GM12864 (cell line): ENCODE measurements at regions not wholly inside any gene's neighbourhood (a gene's known extent, or its start where the extent isn't known, plus 50 kb on each side); places are given as distances from the start of the nearest gene placed in this dataset.
"Not testable (repeated sequence)": the region's sequence is repeated elsewhere in the genome, so short reads cannot be mapped to it uniquely, and the experiment has no call there.

Experiments
- DNase-seq: peaks from one replicate; pipeline ENCODE4 v3.0.0-alpha.2; 2011; ENCODE audit warnings: low read depth
- H3K4me3 ChIP-seq: 2 replicates; pipeline ENCODE4 v1.5.1; 2011; ENCODE audit warnings: mild to moderate bottlenecking, low read depth, low read length, control low read depth
- TF ChIP-seq, protein P1 (sequence below): IDR thresholded peaks from 2 replicates; pipeline ENCODE4 v1.5.1; 2011; ENCODE audit warnings: low read depth, mild to moderate bottlenecking, moderate library complexity, low read length, control low read depth, inconsistent platforms; ENCODE audit errors: missing control alignments

DNA sequence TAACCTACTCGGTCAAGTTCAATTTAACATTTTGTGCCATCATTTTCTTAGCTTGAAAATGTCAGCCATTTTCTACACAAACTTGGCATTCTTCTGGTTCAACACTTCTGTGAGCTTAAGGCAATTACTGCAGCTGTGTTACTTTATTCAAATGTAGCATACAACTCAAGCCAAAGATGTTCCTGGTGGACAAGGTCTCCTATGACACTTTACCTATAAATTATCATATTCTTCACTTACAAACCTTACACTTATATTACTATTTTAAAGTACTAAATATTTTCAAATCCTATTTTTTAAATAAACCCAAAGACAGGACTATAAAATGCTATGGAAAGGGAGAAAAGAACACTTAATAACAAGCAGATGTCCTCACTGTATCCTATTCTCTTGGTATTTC is 1045.3 kb downstream of the TSN start:
- DNase-seq, result no peak
- TF ChIP-seq, protein P1, sequence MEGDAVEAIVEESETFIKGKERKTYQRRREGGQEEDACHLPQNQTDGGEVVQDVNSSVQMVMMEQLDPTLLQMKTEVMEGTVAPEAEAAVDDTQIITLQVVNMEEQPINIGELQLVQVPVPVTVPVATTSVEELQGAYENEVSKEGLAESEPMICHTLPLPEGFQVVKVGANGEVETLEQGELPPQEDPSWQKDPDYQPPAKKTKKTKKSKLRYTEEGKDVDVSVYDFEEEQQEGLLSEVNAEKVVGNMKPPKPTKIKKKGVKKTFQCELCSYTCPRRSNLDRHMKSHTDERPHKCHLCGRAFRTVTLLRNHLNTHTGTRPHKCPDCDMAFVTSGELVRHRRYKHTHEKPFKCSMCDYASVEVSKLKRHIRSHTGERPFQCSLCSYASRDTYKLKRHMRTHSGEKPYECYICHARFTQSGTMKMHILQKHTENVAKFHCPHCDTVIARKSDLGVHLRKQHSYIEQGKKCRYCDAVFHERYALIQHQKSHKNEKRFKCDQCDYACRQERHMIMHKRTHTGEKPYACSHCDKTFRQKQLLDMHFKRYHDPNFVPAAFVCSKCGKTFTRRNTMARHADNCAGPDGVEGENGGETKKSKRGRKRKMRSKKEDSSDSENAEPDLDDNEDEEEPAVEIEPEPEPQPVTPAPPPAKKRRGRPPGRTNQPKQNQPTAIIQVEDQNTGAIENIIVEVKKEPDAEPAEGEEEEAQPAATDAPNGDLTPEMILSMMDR, result no peak
- H3K4me3 ChIP-seq, result no peak overlapping the region

DNA sequence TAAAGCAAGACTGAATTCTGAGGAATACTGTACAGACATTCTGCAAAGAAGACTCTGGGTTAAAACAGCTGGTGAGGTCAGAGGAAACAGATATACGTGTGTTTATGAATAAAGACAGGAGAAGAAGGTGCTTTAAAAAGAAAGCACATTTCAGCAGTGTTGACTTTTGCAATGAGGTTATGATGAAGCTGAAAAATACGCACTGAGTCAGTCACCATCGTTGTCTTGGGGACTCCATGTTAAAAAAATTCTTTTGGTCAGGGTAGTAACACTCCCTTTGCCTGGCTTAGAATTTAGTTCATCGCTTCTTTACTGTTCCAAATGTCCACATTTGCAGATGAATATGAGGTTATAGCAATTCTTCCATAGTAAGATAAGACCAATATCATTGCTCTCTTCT is 1049.0 kb downstream of the TSN start:
- TF ChIP-seq, protein P1, result no peak
- DNase-seq, result no peak
- H3K4me3 ChIP-seq, result no peak overlapping the region

DNA sequence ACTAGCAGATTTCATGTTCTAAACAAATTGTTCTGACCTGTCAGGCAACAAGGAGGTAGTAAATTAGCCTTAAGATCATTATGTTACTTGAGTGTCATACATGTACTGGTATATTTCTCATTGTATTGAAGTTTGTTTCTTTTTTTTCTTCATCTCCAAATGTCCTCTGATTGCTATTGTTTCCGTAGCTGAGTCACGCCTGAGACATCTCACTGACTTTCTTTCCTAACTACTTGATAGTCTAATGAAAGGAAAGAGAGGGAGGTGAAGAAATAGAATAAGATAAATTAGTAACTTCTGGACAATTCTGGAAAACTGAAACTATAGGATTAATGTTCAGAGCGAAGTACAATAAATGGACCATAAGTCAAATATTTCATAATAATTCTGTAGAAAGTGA is 1049.9 kb downstream of the TSN start:
- DNase-seq, result no peak
- TF ChIP-seq, protein P1, result no peak
- no peak overlapping the region for H3K4me3 ChIP-seq

DNA sequence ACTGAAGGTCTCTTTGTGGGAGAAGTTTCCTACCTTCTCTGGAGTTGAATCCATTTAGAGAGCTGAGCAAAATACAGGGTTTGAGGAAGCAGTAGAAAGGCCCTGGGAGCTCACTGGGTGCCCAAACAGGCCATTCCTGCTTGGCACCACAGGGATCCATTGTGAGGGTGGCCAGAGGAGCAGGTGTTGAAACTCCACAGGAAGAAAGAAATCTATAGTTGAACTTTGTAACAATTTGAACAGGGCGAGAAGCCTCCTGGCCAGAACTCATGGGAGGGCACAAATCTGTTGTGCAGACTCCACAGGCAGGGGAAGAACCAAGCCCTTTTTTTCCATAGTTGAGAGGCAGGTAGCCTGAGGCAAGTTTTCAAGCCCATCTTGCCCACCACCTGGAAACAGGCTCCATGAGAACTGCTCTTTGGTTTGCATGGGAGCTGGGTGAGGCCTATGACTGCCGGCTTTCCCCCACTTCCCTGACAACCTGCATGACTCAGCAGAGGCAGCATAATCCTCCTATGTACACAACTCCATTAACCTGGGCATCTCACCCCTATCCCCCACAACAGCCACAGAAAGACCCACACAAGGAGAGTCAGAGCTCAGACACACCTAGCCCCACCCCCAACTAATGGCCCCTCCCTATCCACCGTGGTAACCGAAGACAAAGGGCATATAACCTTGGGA is 1053.0 kb downstream of the TSN start:
- TF ChIP-seq, protein P1, result no peak
- DNase-seq, result no peak

DNA sequence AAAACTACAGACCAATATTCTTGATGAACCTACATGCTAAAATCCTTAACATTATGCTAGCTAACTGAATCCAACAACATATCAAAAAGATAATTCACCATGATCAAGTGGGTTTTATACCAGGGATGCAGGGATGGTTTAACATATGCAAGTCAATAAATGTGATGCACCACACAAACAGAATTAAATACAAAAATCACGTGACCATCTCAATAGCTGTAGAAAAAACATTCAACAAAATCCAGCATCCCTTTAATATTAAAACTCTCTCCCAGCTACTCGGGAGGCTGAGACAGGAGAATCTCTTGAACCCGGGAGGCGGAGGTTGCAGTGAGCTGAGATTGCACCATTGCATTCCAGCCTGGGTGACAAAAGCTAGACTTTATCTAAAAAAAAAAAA is 1056.8 kb downstream of the TSN start:
- H3K4me3 ChIP-seq, DNase-seq: not testable (repeated sequence)

More for the DNA sequence above, 1053.0 kb downstream of the TSN start:
- H3K4me3 ChIP-seq, result no peak overlapping the region

DNA sequence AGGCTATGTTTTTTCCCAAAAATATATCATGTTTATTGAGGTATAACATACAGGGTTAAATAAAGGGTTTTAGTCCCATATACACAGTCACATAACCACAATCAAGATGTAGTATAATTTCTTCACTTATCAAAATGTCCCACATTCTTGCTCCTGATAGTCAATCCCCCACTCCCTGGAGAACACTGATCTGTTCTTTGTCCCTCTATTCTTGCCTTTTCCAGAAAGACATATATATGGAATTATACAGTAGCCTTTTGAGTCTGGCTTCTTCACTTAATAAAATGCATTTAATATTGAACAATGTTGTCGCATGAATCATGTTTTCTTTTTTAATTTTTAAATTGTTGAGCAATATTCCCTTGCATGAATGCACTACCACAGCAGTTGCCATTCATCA is 1059.7 kb downstream of the TSN start:
- no peak overlapping the region for H3K4me3 ChIP-seq
- TF ChIP-seq, protein P1, result no peak
- DNase-seq, result no peak

DNA sequence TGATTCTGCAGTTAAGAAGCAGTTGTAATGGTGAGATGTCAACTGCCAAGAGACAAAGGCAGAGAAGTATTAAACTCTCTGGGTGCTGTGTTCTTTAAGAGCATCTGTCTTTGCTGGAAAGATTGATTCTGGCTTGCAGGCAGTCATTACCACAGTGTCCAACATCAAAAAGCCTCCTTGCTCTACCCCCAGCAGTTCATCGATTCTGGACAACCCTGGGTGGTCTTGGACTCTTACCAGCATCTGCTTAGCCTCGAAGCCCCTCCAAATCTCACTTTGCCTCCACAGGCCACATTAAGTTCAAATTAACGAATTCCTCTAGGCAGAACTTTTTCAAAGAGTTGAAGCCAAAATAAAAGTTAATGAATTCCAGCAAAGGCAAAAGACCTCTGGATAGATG is 1061.4 kb downstream of the TSN start:
- TF ChIP-seq, protein P1, result no peak
- H3K4me3 ChIP-seq, result no peak overlapping the region
- no peak for DNase-seq

DNA sequence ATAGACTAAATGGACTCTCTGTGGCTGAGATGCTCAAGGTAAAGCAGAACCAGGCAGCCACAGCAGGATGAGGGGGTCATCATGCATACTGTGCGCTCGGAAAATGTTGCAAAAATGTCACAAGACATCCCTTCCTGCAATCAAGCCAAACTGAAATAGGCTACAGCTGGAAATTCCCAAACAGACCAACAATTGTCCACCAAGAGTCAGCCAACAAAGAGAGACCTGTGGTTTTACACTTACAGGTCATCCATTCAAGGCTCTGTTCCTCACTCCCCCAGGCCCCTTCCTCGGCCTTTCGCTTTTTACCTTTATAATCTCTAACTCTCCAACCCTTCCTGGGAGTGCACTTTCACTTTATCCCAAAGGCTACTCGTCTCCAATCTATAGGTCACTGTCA is 1066.9 kb downstream of the TSN start:
- no peak overlapping the region for H3K4me3 ChIP-seq
- TF ChIP-seq, protein P1, result no peak
- DNase-seq, result no peak
